ENCODE measurements at regions not wholly inside any gene's neighbourhood (a gene's known extent, or its start where the extent isn't known, plus 50 kb on each side); places are given as distances from the start of the nearest gene placed in this dataset.

- H3K36me3 Mint-ChIP-seq (ENCODE audit: low read depth): no peaks in the 10 kb centered on the region
- intact Hi-C loops (cut with micrococcal nuclease): no loop called here
- no peak for DNase-seq
- no peaks in the 10 kb centered on the region for H3K9me3 Mint-ChIP-seq
- H3K4me1 Mint-ChIP-seq: no peaks in the 10 kb centered on the region
- no peak overlapping the region for H3K4me3 Mint-ChIP-seq
- H3K27me3 Mint-ChIP-seq: no peaks in the 10 kb centered on the region
- no peak overlapping the region for H3K27ac Mint-ChIP-seq
These were observed 200.0 kb upstream of the MAOA start for GRCh38 chrX:43456063-43456462.

- Mint-ChIP-seq H3K36me3 (ENCODE audit: low read depth) (no peaks in the 10 kb centered on the region), H3K9me3 (no peaks in the 10 kb centered on the region), H3K4me3 (no peak overlapping the region), H3K4me1 (no peaks in the 10 kb centered on the region), H3K27me3 (no peaks in the 10 kb centered on the region), H3K27ac (no peak overlapping the region)
- intact Hi-C loops (cut with micrococcal nuclease): no loop called here
- no peak for DNase-seq
These were observed 199.2 kb upstream of the MAOA start for GRCh38 chrX:43456906-43457305.

- Mint-ChIP-seq H3K27me3 (no peaks in the 10 kb centered on the region), H3K4me3 (no peak overlapping the region), H3K36me3 (ENCODE audit: low read depth) (no peaks in the 10 kb centered on the region), H3K4me1 (peaks cover 2% of the 10 kb centered on the region), H3K27ac (no peak overlapping the region), H3K9me3 (no peaks in the 10 kb centered on the region)
- intact Hi-C loops (cut with micrococcal nuclease): no loop called here
- DNase-seq: no peak
These were observed 188.4 kb upstream of the MAOA start for GRCh38 chrX:43467608-43468234.

GRCh38 chrX:43469391-43470054 is 186.6 kb upstream of the MAOA start:
- no peaks in the 10 kb centered on the region for H3K27me3 Mint-ChIP-seq
- H3K36me3 Mint-ChIP-seq (ENCODE audit: low read depth): no peaks in the 10 kb centered on the region
- intact Hi-C loops (cut with micrococcal nuclease): no loop called here
- H3K4me1 Mint-ChIP-seq: peaks cover 2% of the 10 kb centered on the region
- no peaks in the 10 kb centered on the region for H3K9me3 Mint-ChIP-seq
- H3K27ac Mint-ChIP-seq: no peak overlapping the region
- DNase-seq: no peak
- no peak overlapping the region for H3K4me3 Mint-ChIP-seq

GRCh38 chrX:43474321-43474720 is 181.8 kb upstream of the MAOA start:
- Mint-ChIP-seq H3K27ac (no peak overlapping the region), H3K4me1 (peaks cover 2% of the 10 kb centered on the region), H3K4me3 (no peak overlapping the region), H3K9me3 (no peaks in the 10 kb centered on the region), H3K36me3 (ENCODE audit: low read depth) (no peaks in the 10 kb centered on the region), H3K27me3 (no peaks in the 10 kb centered on the region)
- intact Hi-C loops (cut with micrococcal nuclease): no loop called here
- DNase-seq: no peak

GRCh38 chrX:43479070-43479469 is 177.0 kb upstream of the MAOA start:
- Mint-ChIP-seq H3K27ac (no peak overlapping the region), H3K27me3 (no peaks in the 10 kb centered on the region), H3K36me3 (ENCODE audit: low read depth) (no peaks in the 10 kb centered on the region), H3K9me3 (no peaks in the 10 kb centered on the region), H3K4me1 (no peaks in the 10 kb centered on the region), H3K4me3 (no peak overlapping the region)
- intact Hi-C loops (cut with micrococcal nuclease): no loop called here
- DNase-seq: no peak

GRCh38 chrX:43479850-43480249 is 176.2 kb upstream of the MAOA start:
- H3K36me3 Mint-ChIP-seq (ENCODE audit: low read depth): no peaks in the 10 kb centered on the region
- H3K27ac Mint-ChIP-seq: no peak overlapping the region
- no peaks in the 10 kb centered on the region for H3K27me3 Mint-ChIP-seq
- no peaks in the 10 kb centered on the region for H3K9me3 Mint-ChIP-seq
- intact Hi-C loops (cut with micrococcal nuclease): no loop called here
- no peak overlapping the region for H3K4me3 Mint-ChIP-seq
- H3K4me1 Mint-ChIP-seq: no peaks in the 10 kb centered on the region
- DNase-seq: no peak

GRCh38 chrX:43481576-43481975 is 174.5 kb upstream of the MAOA start:
- Mint-ChIP-seq H3K36me3 (ENCODE audit: low read depth) (no peaks in the 10 kb centered on the region), H3K4me3 (no peak overlapping the region), H3K9me3 (no peaks in the 10 kb centered on the region), H3K27me3 (no peaks in the 10 kb centered on the region), H3K4me1 (no peaks in the 10 kb centered on the region), H3K27ac (no peak overlapping the region)
- intact Hi-C loops (cut with micrococcal nuclease): no loop called here
- no peak for DNase-seq

GRCh38 chrX:43493756-43494155 is 162.3 kb upstream of the MAOA start:
- Mint-ChIP-seq H3K36me3 (ENCODE audit: low read depth) (no peaks in the 10 kb centered on the region), H3K27me3 (no peaks in the 10 kb centered on the region), H3K4me3 (no peak overlapping the region), H3K9me3 (no peaks in the 10 kb centered on the region), H3K4me1 (no peaks in the 10 kb centered on the region), H3K27ac (no peak overlapping the region)
- no peak for DNase-seq
- intact Hi-C loops (cut with micrococcal nuclease): no loop called here

- Mint-ChIP-seq H3K27me3 (no peaks in the 10 kb centered on the region), H3K4me1 (no peaks in the 10 kb centered on the region), H3K27ac (no peak overlapping the region), H3K4me3 (no peak overlapping the region), H3K36me3 (ENCODE audit: low read depth) (no peaks in the 10 kb centered on the region), H3K9me3 (no peaks in the 10 kb centered on the region)
- intact Hi-C loops (cut with micrococcal nuclease): no loop called here
- no peak for DNase-seq
These were observed 155.9 kb upstream of the MAOA start for GRCh38 chrX:43500246-43500645.

- no peak overlapping the region for H3K4me3 Mint-ChIP-seq
- H3K4me1 Mint-ChIP-seq: no peaks in the 10 kb centered on the region
- intact Hi-C loops (cut with micrococcal nuclease): no loop called here
- H3K27ac Mint-ChIP-seq: no peak overlapping the region
- no peaks in the 10 kb centered on the region for H3K9me3 Mint-ChIP-seq
- no peak for DNase-seq
- no peaks in the 10 kb centered on the region for H3K27me3 Mint-ChIP-seq
- H3K36me3 Mint-ChIP-seq (ENCODE audit: low read depth): no peaks in the 10 kb centered on the region
These were observed 155.0 kb upstream of the MAOA start for GRCh38 chrX:43500996-43501694.

GRCh38 chrX:43504394-43504793 is 151.7 kb upstream of the MAOA start:
- no peaks in the 10 kb centered on the region for H3K36me3 Mint-ChIP-seq (ENCODE audit: low read depth)
- H3K27me3 Mint-ChIP-seq: no peaks in the 10 kb centered on the region
- no peak overlapping the region for H3K4me3 Mint-ChIP-seq
- DNase-seq: no peak
- intact Hi-C loops (cut with micrococcal nuclease): no loop called here
- H3K9me3 Mint-ChIP-seq: no peaks in the 10 kb centered on the region
- no peak overlapping the region for H3K27ac Mint-ChIP-seq
- no peaks in the 10 kb centered on the region for H3K4me1 Mint-ChIP-seq

- intact Hi-C loops (cut with micrococcal nuclease): no loop called here
- H3K9me3 Mint-ChIP-seq: no peaks in the 10 kb centered on the region
- no peaks in the 10 kb centered on the region for H3K36me3 Mint-ChIP-seq (ENCODE audit: low read depth)
- H3K27ac Mint-ChIP-seq: no peak overlapping the region
- no peak for DNase-seq
- H3K4me1 Mint-ChIP-seq: no peaks in the 10 kb centered on the region
- H3K4me3 Mint-ChIP-seq: no peak overlapping the region
- H3K27me3 Mint-ChIP-seq: no peaks in the 10 kb centered on the region
These were observed 150.3 kb upstream of the MAOA start for GRCh38 chrX:43505769-43506168.

GRCh38 chrX:43508694-43509093 is 147.4 kb upstream of the MAOA start:
- DNase-seq: no peak
- intact Hi-C loops (cut with micrococcal nuclease): no loop called here
- no peak overlapping the region for H3K27ac Mint-ChIP-seq
- no peaks in the 10 kb centered on the region for H3K9me3 Mint-ChIP-seq
- H3K4me1 Mint-ChIP-seq: no peaks in the 10 kb centered on the region
- no peaks in the 10 kb centered on the region for H3K27me3 Mint-ChIP-seq
- no peaks in the 10 kb centered on the region for H3K36me3 Mint-ChIP-seq (ENCODE audit: low read depth)
- no peak overlapping the region for H3K4me3 Mint-ChIP-seq

All from activated CD4-positive, alpha-beta T cell treated with anti-CD3 and anti-CD28 coated beads, Interleukin-2, amount 10 ng/mL, durations not matched to agents 24 days and 14 days (primary cell).